NT2/D1 (cell line): ENCODE measurements at regions not wholly inside any gene's neighbourhood (a gene's known extent, or its start where the extent isn't known, plus 50 kb on each side); places are given as distances from the start of the nearest gene placed in this dataset.

Source experiments
- YY1 ChIP-seq: IDR thresholded peaks from 2 replicates; pipeline ENCODE4 v1.6.1; 2011; ENCODE audit not compliant: insufficient read length, insufficient read depth
- ZNF274 ChIP-seq: IDR thresholded peaks from 2 replicates; pipeline ENCODE4 v1.6.1; 2011; ENCODE audit warnings: mild to moderate bottlenecking, low read depth, low read length

DNA sequence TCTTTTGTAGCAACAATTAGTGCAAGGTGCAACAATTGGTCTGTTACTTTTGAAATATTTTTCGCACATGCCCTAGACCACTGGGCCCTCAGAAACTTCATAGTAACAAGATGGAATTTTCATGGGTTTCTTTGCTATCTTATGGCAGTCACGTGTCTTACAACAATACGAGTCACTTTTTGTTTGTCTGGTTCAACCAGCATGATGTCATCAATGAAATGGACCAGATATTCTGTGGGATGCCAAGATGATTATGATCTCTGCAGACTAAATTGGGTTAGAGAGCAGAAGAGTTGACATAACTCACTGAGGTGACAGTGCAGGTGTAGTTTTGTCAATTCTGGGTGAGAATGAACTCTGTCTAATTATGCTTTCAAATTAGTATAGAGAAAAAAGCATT is 239.6 kb upstream of the RIOK2 start:
- TF ChIP-seq YY1 = no peak
- no peak for TF ChIP-seq ZNF274
